Fibroblast of skin of left biceps (primary cell): ENCODE measurements at regions not wholly inside any gene's neighbourhood (a gene's known extent, or its start where the extent isn't known, plus 50 kb on each side); places are given as distances from the start of the nearest gene placed in this dataset.
A peak's percentile ranks its signal among the peaks of the same experiment; 100 is the strongest.

Experiments
- DNase-seq, 2 experiments: peaks; one replicate each; pipeline ENCODE4 v3.0.0-alpha.2; 2013; ENCODE audit warnings: low read depth in 2 of 2

DNA sequence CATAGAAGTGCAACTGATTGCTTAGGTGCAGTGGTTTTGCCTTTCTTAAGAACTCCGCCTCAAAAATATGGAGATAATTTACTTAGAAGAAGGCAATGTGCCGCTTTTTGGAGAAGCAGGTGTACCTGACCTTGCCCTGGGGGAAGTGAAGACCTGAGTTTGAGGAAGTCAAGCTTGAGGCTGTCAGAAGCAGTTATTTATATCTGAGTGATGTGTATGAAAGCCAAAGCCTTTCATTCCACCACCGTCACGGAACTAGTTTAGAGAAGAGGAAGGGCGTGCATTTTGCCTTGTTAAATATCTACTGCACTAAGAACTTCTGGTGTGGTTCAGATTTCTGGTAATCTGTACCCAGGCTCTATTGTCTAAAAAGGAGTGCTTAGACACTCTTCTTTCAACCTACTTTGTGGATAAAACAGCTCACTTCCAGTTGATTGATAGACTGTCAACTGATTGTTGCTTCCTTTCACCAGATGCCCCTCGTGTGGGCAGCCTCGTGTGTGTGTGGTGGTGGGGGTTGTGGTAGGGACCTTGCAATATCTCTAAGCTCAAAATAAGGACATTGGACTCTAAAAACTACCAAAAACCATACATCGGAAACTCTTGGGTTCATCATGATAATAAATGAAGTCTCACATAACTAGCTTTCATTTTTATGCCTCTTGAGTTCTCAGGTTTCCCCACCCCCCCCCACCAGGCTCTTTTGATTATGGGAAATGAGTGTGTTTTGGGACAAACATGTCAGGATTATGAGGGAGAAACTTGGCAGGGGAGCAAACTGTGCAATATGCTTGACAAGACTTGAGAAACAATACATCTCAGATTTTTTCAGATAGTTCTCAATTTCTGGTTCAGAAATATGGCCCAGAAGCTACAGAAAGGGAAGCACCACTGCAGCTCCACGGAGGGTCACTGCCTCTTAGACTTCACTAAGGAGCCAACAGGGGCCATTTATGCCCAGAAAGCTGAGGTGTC is 78.6 kb downstream of the ARF6 start:
- no peak for DNase-seq

DNA sequence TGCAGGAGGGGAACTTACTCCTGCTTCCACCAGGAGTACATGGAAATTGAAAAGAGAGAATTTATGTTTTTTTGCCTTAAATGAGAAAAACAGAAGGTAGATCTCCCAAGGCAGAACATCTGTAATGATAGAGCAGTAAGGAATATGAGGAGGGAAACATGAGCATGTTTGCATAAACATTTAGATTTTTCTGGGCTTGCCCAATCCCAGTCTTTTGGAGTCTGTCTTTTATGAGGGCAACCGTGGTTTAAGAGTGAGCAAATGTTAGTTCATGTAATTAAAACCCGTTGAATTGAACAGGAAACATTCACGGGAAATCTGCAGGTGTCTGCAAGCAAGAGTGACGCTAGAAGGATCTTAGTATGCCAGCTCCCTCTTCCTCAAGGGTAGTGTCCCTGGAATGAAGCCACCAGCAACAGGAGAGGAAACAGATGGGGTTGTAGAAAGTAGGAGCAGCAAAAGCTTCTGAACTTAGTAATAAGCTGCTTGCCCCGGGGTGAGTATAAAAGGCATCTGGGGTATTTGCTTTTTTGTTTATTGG is 79.3 kb downstream of the ARF6 start:
- no peak for DNase-seq

DNA sequence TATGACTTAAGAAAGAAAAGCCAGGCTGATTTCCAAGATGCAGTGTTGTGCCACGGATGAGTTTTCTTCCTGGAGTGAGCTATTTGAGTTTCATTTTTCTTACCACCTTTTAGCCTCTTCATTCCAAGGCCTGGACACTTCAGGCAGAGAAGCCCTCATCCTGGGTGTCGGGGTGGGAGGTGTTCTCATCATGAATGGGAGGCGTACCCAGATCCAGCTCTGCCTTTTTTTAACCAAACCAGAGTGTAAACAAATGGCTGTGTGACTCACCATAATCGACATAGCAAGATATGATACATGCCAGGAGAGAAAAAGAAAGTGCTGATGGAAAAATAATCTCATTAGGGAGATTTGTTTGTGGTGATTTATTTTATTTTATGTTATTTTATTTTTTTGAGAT is 79.9 kb downstream of the ARF6 start:
- no peak for DNase-seq

DNA sequence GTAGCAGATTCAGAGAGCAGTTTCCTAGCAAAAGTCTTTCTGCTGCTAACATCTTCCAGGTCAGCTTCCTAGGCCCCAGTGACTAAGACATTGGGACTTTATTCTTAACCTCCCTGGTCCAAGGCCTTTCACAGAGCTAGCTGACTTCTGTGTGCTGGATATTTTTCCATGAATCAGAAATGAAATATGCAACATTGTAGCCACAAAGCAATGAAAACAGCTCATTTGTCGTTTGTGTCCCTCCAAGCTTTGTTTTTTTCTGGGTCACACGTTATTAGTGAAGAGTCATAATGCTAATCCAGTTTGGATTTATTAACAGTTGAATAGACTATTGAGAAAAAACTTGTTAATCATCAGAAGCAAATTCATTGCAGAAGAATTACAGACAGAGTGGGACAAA is 82.4 kb downstream of the ARF6 start:
- DNase-seq = peak; percentile 56 to 60

DNA sequence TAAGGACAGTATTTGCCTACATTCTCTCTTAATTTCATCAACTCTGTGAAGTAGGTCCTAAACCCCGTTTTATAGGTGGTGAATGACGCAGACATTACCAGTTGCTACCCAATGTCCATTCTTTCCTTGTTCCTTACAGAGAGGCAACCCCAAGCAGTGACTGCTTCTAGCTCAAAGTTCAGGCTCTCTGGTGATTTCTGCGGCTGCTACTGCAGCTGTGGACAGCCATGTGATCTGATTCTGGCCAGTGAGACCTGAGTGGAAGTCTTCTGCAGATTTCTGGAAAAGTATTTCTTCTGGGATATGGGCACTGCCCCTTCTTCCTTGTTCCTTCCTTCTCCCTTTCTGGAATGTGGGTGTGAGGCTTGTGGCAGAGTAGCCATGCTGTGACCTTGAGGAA is 82.9 kb downstream of the ARF6 start:
- DNase-seq = no peak

DNA sequence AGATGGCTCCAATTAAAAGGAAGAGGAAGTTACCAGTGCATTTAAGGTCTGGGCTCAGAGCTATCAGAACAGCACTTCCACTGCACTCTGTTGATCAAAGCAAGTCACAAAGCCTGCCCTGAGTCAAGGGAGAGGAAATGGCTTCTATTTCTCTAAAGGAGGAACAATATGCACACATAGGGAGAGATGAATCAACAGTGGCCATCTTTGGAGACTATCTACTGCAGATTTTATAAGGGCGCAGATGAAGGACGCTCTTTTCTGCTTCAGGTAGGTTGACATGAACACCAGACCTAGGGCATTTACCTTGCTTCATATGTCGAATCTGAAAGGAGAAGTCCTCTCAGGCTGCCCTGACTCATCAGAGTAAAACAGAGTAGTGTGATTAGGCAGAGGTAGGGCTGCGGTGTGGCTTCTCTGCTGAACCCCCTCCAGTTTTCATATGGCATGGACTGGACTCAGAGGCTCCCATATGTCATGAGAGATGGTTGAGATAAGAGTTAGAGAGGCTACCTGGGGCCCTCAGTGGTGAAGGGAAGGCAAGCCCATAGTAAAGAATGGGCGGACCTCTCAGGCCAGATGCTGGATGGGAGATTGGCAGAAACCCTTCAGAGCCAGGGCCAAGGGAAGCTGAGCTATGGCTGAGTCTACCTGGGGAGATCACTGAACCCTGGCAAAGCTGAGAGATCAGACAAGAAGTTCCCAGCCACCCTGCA is 84.4 kb downstream of the ARF6 start:
- DNase-seq = no peak

DNA sequence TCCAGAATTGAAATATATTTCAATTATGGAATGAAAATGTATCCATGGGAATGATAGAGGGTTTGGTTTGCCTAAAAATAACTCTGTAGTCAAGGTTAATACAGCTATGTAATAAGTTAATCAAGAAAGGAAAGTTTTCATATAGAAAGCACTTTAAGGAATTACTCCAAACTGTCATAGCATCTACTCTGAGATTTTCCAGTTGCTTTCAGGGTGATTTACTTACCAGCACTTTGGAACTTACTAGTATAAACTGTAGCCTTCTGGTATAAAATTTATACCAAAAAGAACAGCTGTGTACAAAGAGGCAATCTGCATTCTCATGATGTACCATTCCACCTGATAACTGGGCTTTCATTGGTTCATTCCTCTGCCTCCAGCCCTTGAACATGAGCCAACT is 87.1 kb downstream of the ARF6 start:
- no peak for DNase-seq

DNA sequence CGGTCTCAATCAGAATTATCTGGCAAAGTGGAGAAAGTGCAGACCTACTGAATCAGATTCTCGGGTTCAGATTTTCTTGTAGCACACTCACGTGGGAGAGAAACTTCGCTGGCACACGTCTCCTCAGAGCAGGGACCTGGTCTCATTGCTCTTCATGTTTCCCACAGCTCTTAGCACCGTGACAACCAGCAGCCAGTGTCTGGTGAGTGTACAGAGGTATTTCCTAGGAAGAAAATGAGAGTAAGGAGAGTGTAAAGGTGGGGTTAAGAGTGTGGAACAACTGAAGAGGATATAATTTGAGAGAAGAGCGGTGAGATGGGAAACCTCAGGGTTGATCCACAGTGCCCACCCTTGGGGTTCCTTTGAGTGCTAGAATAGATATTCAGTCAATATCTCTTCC is 89.2 kb downstream of the ARF6 start:
- no peak for DNase-seq

DNA sequence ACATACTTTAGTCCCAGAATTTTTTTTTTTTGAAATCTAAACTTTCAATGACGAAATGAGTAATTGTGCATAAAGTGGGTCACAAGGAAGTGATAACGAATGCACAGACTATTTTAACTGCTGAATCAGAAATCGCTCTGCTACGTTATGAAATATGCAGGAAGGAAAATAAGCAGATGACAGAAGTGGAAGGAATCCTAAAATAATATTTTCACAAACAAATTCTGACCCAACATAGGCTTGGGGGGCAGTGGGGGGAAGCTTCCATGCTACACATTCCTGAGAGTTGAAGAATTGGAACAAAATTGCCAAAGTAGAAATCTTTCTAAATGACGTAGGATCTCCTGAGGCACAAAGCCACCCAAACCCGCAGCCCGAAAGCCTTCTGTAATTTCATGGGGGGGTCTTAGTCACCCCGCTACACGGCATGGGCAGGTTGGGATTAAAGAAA is 89.6 kb downstream of the ARF6 start:
- DNase-seq = peak; percentile 91 to 93

DNA sequence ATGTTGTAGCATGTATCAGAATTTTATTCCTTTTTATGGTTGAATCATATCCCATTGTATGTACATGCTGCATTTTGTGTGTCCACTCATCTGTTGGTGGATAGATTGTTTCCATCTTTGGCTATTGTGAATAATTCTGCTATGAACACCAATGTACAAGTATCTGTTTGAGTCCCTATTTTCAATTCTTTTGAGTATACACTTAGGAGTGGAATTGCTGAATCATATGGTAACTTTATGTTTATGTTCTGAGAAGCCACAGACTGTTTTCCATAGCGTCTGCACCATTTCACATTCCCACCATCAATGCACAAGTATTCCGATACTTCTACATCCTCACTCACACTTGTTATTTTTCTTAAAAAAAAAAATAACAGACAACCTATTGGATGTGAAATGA is 91.5 kb downstream of the ARF6 start:
- DNase-seq = no peak

DNA sequence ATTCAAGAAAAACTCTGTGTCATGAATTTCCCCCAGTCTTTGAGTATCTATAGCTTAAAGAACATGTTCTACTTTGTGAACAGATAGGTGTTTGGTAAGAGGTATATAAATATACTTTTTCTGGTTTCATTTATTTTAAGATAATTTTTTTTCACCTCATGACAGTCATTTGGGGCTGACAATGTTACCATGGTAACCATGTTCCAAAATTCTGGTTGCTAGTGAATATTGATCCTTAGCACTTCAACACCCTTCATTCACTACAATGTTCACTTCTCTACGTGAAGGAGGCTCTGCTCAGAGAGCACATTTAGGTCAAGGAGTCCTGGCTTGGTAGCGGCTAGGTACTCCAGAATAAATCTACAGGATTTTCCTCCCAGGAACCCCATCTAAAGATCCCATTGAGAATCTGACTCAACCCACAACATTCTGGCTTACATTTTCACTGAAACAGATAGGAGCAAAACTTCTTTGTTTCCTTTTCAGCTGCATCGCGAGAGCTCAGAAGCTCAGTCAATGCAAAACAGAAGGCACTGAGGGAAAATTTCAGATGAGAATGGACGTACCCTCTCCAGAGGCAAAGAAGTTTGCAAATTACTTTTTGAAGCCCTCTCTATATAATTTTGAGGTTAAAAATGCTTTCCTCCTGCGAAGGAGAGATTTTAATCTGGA is 93.6 kb downstream of the ARF6 start:
- no peak for DNase-seq

DNA sequence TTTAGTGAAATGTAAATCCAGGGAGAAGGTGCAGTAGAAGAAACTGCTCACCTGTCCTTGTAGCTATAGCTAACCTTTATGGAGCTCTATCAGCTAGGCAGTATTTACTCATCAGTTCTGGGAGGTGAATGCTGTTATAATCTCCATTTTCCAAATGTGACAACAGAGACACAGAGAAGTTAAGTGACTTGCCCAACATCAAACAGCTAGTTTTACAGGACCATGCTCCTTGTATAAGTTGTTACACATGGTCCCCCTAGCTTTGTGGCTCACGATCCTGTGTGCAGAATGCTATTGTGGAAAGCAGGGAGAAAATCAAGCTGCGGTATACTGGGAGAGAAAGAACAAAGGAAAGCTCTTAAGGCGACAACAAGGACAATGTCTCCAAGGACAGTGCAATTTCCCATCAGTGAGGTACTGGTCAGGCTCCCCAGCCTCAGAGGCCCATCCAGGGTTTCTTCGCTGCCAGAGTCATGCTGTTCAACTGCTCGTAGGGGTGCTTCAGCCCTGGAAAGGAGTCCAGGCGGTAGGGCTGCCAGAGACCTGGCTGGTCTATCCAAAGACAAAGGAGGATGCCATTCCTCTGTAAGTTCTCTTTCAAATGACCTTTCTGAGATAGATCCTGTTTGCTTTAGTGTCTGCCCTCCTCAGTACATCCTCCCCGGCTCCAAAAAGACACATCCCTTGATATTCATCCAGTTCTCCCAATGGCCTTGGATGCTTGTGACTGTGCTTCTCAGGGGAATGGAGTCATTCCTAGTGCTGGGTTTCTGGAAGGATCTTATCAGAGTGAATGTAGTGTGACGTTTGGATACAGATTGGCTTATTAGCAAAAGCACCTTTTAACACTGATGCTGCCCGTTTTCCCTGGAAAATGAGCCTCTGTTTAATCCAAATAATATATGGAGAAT is 95.5 kb downstream of the ARF6 start:
- DNase-seq = no peak

DNA sequence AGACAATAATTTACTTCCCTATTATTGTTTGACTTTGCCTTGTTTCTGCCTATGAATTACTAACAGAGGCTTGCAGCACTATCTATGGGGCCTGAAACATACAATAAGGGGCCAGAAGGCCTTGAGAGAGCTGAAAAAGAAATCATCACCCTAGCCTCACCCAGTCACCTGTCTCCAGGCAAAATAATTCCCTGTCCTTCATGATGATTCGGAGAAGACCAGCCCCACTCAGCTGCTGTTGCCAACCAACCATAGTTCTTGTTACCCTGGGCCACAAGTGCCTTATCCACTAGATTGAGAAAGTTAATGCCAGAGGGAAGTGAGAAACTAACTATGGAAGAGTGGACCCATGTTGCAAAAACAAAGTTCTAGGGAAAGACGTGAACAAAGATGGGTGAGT is 97.1 kb downstream of the ARF6 start:
- no peak for DNase-seq

DNA sequence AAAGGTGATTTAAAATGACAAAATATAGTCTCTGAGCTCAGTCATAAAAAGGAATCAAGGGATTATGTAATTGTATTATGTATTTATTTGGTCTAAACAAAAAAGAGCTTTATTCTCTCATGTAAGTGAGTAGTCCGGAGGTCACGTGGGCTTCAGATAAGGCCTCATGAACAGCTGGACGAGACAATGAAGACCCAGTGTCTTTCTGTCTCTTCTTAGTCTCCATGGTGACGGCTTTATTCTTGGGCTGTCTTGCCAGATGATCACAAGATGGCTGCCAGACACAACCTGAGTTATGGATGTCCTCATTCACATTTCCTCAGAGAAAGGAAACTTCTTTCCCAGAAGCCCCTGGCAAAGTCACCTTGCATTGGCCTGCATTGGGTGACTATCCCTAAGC is 98.6 kb downstream of the ARF6 start:
- DNase-seq = no peak

DNA sequence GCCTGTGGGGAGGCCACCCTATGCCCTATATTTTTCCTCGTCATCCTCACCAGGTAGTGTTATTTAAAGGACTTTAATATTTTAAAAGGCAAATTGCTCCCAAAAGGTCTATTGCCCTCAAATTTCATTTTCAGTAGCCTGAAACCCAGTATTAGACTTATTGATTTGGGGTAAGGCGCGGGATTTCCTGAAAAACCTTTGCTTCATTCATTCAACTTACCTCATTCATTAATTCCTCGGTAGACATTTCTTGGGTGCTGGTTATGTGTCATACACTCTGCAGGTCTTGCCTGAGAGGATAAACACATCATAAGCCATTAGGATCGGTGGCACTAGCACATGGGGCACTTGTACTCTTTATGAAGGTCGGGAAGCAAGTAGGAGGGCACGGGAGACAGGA is 99.2 kb downstream of the ARF6 start:
- DNase-seq = no peak

DNA sequence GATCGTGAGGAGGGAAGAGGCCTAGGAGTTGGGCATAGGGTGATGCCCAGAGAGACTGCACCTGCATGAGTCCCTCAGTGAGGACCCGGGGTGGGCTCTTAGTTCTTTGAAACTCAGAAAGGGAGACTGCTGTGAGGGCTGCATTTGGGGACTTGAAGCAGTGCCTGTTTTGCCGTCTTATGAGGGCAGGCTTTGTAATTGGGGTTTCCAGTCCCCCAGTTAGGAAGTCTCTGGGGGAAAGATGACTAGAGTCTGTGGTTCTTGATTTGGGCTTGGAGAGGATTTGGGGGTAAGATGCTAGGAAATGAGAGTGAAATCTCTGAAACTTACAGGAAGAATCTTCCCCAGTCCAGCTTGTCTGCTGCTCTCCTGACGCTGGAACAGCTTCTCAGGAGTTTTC is 99.6 kb downstream of the ARF6 start:
- no peak for DNase-seq

DNA sequence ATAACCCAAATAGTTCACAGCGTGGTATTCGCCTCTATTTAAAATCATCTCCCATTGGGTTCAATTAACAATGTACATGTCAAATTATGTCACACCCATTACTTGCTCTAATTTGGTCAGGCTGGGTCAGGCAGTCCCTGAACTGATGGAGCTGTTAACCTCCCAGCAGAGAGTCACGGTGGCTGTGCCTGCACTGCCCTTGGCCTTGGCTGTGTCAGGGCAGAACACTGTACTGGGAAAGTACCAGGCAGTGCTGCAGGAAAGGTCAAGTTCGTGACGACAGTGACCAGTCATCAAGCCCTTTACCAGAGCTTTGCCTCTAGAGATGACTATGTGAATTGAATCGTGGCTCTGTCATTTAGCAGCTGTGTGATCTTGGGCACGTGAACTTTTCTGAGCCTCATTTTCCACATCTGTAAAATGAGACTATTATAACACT is 100.0 kb downstream of the ARF6 start:
- no peak for DNase-seq

DNA sequence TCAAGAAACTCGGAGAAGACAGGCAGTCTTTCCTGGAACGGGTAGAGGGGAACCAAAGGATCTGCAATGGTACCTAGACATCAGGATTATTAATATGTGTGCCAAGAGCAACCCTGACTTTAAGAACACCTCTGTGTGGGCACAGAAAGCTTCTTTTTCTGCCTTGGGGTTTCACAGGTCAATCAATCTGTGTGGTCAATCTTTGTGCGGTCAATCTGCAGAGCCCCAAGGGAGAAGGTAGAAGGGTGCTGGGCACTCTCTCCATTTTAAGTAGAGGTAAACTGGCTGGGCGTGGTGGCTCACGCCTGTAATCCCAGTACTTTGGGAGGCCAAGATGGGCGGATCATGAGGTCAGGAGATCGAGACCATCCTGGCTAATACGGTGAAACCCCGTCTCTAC is 100.7 kb downstream of the ARF6 start:
- DNase-seq = no peak

DNA sequence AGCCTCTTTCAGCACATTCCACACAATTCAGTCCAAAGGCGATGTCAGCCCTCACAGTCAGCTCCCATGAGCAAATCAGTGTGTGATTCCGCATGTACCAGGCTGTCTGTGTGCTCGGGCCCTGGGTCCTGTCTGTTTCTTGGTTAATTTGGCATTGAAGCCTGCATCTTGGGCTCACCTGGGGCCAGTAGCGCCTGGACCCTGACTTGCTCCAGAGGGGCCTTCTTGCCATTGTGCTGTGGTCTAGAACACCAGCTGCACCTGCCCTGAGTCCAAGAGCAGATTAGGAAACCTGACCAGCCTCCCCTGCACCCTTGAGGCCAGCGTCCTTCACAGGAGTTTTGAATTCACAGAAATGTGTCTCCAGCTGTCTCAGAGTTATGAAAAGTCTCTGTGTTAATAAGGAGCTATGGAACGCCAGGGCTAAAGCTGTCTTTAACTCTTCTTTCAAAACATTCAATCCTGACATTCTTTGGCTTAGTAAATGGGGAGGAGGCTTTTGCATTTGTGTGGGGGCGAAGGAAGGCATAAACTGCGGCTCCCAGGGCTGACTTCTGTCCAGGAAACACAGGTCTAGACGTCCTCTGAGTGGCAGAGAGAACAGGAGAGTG is 102.2 kb downstream of the ARF6 start:
- no peak for DNase-seq

DNA sequence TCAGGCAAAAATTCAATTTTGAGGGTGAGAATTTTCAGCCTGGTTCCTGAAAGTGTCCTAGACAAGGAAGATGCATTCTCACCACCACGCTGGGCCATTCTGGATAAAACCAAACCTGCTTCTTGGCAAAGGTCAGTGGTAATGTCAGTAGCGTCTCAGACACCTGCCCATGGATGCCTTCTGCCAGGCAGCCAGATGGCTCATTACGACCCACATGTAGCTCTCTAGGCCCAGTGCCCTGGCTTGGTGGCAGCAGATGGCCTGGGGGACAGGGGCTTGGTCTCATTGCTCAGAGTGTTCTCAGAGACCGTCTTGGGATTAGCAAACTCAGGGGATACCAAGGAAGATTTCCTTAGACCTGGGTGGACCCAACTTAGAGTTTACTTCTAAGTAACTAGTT is 105.1 kb downstream of the ARF6 start:
- DNase-seq = no peak
